Stimulated activated CD4-positive, alpha-beta T cell treated with anti-CD3 and anti-CD28 coated beads, TNF-alpha, amount 100 ng/mL, for 24 hours (primary cell): ENCODE measurements at regions not wholly inside any gene's neighbourhood (a gene's known extent, or its start where the extent isn't known, plus 50 kb on each side); places are given as distances from the start of the nearest gene placed in this dataset.
"Not testable (repeated sequence)": the region's sequence is repeated elsewhere in the genome, so short reads cannot be mapped to it uniquely, and the experiment has no call there.

Source experiments
- DNase-seq, 3 experiments: peaks; one replicate each; pipeline ENCODE4 v3.0.0-alpha.2; 2020; ENCODE audit warnings: low read depth in 3 of 3

GRCh38 chr7:131961054-131961680, 404.7 kb upstream of the PODXL start:
- no peak for DNase-seq

GRCh38 chr7:131959106-131959812, 402.8 kb upstream of the PODXL start:
- no peak for DNase-seq

- DNase-seq, result no peak
These were observed 401.1 kb upstream of the PODXL start for GRCh38 chr7:131957338-131958020.

GRCh38 chr7:131956864-131957263, 400.4 kb upstream of the PODXL start:
- DNase-seq, result no peak

- DNase-seq, result no peak
These were observed 399.3 kb upstream of the PODXL start for GRCh38 chr7:131955679-131956078.

DNA sequence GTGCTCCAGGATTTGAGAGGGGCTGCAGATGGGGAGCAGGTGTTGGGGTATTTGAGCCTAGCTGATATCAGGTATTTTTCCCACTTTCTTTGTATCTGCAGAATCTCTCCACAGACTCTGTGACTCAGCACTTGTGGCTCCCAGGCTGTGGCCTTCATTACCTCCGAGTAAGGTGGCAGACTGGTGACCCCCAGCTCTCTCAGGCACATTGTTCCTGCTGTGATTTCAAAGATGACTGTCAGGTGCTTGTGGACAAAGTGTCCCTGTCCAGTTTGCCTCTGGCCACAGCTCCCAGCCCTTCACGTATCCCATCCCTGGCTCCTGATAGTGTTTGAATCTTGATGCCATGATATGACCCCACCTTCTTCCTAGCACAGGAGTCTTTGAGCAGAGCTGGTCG, 396.8 kb upstream of the PODXL start:
- DNase-seq, result no peak

GRCh38 chr7:131952365-131952764, 395.9 kb upstream of the PODXL start:
- no peak for DNase-seq

DNA sequence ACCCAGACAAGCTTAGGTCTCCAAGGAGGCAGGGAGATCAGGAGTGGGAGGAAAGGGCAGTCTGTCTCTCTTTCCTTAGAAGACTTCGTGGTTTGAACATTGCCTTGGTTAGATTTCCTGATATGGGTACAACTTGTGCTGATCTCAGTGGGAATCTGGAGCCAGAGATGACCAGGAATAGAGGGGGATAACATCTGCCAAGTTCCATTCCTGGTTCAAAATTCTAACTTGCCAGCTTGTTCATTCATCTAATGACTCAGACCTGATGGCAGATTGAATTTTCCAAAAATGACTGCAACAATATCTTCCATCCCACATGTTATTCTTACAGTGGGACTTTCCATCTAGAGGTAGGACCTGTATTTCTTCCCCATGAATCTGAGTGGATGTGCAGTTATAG, 394.3 kb upstream of the PODXL start:
- no peak for DNase-seq

GRCh38 chr7:131949659-131950058, 393.2 kb upstream of the PODXL start:
- no peak for DNase-seq

DNA sequence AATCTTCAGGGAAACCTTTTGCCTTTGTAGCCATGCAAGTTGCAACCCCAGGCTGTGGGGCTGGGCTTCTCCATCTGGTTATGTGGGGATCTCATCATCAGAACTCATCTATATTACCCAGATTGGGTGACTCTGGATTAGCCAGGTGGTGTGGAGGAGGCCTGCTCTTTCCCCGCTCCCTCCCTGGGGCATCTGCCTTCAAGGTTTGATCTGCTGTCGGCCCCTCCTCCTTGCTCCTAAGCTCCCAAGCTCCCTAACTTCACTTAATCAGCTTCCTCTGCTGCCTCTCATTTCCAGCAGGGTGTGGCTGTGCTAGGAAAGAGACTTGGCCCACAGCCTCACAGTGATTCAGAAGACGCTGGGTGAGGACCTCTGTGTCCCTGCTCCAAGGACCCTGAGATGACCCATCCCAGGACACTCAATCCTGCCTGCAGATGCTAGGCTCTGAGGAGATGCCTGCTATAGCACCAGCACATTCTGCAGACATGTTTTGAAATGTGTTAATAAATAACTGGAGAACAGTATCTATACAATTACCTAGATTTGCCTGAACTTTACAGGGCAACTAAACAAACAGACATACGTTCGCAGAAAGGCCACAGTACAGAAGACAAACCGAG, 392.1 kb upstream of the PODXL start:
- no peak for DNase-seq

- DNase-seq, result no peak
These were observed 391.2 kb upstream of the PODXL start for GRCh38 chr7:131947661-131948060.

GRCh38 chr7:131945957-131946544, 389.6 kb upstream of the PODXL start:
- DNase-seq, result no peak

GRCh38 chr7:131945313-131945911, 389.0 kb upstream of the PODXL start:
- peak in 1 of 3 experiments; percentile 36 for DNase-seq

- no peak for DNase-seq
These were observed 388.2 kb upstream of the PODXL start for GRCh38 chr7:131944556-131945069.

GRCh38 chr7:131943646-131944045, 387.2 kb upstream of the PODXL start:
- DNase-seq, result no peak

DNA sequence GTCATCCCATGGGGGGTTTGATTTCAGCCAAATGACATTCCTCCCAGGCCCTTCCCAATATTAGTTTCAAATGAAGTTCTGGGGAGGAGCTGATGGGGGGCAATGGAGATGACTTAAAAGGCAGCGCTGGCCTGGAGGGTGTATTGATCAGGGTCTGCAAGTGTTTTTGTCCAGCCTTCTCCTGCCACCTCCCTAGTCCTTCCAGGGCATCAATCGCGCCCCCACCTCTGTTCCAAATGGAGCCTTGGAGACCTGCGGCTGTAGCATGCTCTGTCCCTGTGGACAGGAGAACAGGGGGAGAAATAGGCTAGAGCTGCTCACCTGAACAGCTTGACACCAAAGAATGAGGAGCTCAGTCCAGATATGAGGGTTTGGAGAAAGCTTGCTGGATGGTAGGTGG, 386.8 kb upstream of the PODXL start:
- no peak for DNase-seq

DNA sequence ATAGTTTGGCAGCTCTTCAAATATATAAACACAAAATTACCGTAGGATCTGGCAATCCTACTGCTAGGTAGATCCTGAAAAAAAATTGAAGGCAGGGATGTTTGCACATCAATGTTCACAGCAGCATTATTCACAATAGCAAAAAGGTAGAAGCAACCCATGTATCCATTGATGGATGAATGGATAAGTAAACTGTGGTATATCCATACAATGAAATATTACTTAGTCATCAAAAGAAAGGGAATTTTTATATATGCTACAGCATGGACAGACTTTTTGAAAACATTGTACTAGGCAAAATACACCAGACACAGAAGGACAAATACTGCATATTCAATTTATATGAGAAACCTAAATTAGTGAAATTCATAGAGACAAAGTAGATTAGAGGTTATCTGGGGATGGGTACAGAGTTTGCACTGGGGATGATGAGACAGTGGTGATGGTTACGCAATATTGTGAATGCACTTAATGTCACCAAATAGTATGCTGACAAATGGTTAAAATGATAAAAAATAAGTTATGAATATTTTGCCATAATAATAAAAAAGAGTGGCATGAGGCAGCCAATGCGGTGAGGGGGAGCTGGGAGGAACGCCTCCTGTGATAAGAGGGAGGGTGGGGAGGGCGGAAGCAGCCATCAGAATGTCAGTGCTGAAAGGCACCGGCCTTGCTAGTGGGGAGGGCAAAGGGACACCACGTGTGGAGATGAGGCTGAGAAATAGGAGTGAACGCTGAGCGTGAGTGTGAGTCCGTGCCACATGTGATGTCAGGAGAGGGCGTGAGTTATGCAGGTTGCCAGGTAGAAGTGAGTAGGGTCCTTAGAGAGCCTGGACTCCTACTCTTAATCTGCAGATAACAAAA, 386.1 kb upstream of the PODXL start:
- DNase-seq, result no peak

DNA sequence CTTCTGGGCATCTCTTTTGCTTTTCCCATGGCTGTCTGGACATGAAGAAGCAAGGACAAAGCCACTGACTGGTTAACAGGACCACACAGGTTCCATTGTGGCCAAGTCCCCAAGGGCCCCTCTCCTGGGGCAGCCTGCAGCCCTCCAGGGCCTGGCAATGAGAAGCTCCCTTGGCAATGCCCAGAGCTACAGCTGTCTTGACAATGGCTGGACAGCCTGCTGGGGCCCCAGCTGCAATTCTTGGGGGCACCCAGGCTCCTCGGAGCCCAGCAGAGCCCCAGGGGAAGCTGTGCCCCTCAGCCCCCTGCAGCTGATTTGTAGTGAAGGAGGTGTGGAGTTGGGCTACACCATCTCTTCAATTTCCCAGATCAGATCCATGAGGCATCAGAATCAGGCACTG, 384.9 kb upstream of the PODXL start:
- no peak for DNase-seq

DNA sequence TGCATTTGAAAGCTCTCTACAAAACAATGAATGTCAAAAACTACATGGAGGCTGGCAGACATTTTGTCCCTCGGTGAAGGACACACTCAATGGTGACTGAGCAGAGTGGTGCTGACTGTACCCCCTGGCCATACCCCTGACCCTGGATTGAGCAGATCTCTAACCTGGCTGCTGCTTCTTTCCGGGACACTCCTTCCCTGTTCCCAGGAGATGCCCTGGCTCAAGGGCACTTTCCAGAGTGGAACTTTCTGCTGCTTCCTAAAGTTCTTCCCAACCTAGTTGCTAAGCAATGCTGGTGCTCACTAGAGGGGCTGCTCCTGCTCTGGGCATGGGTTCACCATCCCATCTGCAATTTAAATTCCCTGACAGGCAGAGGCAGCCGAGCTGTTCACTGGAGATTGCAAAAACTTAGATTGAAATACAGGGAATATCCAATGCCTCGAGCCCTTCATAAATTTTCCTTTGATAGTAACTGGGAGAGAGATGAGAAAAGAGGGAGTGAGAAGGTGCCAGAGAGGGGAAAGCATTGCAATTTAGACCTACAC, 384.3 kb upstream of the PODXL start:
- no peak for DNase-seq

- DNase-seq, result not testable (repeated sequence)
These were observed 382.4 kb upstream of the PODXL start for GRCh38 chr7:131938788-131939187.
